Activated CD4-positive, alpha-beta memory T cell treated with anti-CD3 and anti-CD28 coated beads, Interleukin-2, amount 10 ng/mL, durations not matched to agents 7 days and 5 days (primary cell): ENCODE measurements at regions not wholly inside any gene's neighbourhood (a gene's known extent, or its start where the extent isn't known, plus 50 kb on each side); places are given as distances from the start of the nearest gene placed in this dataset.

Experiments
- CTCF ChIA-PET: fragments of 350-600 bp; sonication (Branson Sonifier 250); formaldehyde crosslinking; loops from one replicate; lab custom pipeline; 2021; ENCODE audit warnings: antibody characterized with exemption, inconsistent platforms; lab: Charles Lee
- POLR2A ChIA-PET: fragments of 350-600 bp; sonication (Branson Sonifier 250); formaldehyde crosslinking; loops from one replicate; lab custom pipeline; 2021; ENCODE audit warnings: antibody characterized with exemption; lab: Charles Lee
- DNase-seq: peaks from one replicate; pipeline ENCODE4 v3.0.0-alpha.2; 2020
- H3K27ac Mint-ChIP-seq: one replicate; pipeline ENCODE4 v1.8.0; 2021; ENCODE audit warnings: mild to moderate bottlenecking, mixed read lengths
- H3K27me3 Mint-ChIP-seq: one replicate; pipeline ENCODE4 v1.8.0; 2021; ENCODE audit warnings: mixed read lengths
- H3K36me3 Mint-ChIP-seq: one replicate; pipeline ENCODE4 v1.8.0; 2021; ENCODE audit warnings: low read depth, mixed read lengths
- H3K4me1 Mint-ChIP-seq: one replicate; pipeline ENCODE4 v1.8.0; 2021; ENCODE audit warnings: mixed read lengths
- H3K4me3 Mint-ChIP-seq: one replicate; pipeline ENCODE4 v1.8.0; 2021; ENCODE audit warnings: mild to moderate bottlenecking, mixed read lengths
- H3K9me3 Mint-ChIP-seq: one replicate; pipeline ENCODE4 v1.8.0; 2021; ENCODE audit warnings: mixed read lengths

- DNase-seq = no peak
- Mint-ChIP-seq H3K27me3 (no peaks in the 10 kb centered on the region), H3K4me1 (no peaks in the 10 kb centered on the region), H3K36me3 (no peaks in the 10 kb centered on the region), H3K27ac (no peak overlapping the region), H3K9me3 (peaks cover 2% of the 10 kb centered on the region), H3K4me3 (no peak overlapping the region)
- POLR2A ChIA-PET = no interaction called here
- CTCF ChIA-PET = no interaction called here
Observed at GRCh38 chr5:29023541-29023940, 1985.2 kb upstream of the CDH9 start.

DNA sequence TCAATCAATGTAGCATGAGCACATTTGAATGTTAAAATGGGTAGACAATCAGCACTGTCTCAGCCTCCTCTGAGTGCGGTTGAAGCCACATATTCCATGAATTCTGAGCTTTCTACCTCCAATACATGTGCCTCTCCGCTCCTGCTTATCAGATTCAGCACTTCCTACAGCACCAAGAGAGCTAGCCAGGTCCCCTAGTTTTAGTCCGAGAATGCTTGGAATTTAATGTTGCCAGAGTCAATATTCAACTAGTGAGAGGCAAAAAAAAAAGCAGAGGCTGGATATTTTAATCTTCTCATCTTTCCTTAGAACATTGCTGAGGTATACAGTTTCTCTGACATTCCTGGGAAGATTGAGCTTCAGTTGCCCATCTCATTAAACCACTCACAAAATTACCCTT lies 1979.1 kb upstream of the CDH9 start:
- CTCF ChIA-PET = no interaction called here
- Mint-ChIP-seq H3K36me3 (no peaks in the 10 kb centered on the region), H3K4me3 (no peak overlapping the region), H3K27ac (no peak overlapping the region), H3K27me3 (no peaks in the 10 kb centered on the region), H3K9me3 (peaks cover 5% of the 10 kb centered on the region), H3K4me1 (no peaks in the 10 kb centered on the region)
- DNase-seq = no peak
- POLR2A ChIA-PET = no interaction called here

- ChIA-PET POLR2A (no interaction called here), CTCF (no interaction called here)
- no peaks in the 10 kb centered on the region for H3K27me3 Mint-ChIP-seq
- H3K36me3 Mint-ChIP-seq = no peaks in the 10 kb centered on the region
- no peak for DNase-seq
- H3K27ac Mint-ChIP-seq = no peak overlapping the region
- H3K4me3 Mint-ChIP-seq = no peak overlapping the region
- no peaks in the 10 kb centered on the region for H3K4me1 Mint-ChIP-seq
- H3K9me3 Mint-ChIP-seq = peaks cover 5% of the 10 kb centered on the region
Observed at GRCh38 chr5:29016067-29016466, 1977.7 kb upstream of the CDH9 start.

- no peak for DNase-seq
Observed at GRCh38 chr5:29015523-29015922, 1977.1 kb upstream of the CDH9 start.

GRCh38 chr5:29005386-29005785 lies 1967.0 kb upstream of the CDH9 start:
- POLR2A ChIA-PET = no interaction called here

More at GRCh38 chr5:29015523-29015922, 1977.1 kb upstream of the CDH9 start:
- Mint-ChIP-seq H3K4me3 (no peak overlapping the region), H3K9me3 (peaks cover 5% of the 10 kb centered on the region), H3K4me1 (no peaks in the 10 kb centered on the region), H3K36me3 (no peaks in the 10 kb centered on the region), H3K27me3 (no peaks in the 10 kb centered on the region), H3K27ac (no peak overlapping the region)
- ChIA-PET CTCF (no interaction called here), POLR2A (no interaction called here)

GRCh38 chr5:29002481-29002880 lies 1964.1 kb upstream of the CDH9 start:
- CTCF ChIA-PET = no interaction called here
- Mint-ChIP-seq H3K27me3 (no peaks in the 10 kb centered on the region), H3K9me3 (peaks cover 20% of the 10 kb centered on the region)

More at GRCh38 chr5:29005386-29005785, 1967.0 kb upstream of the CDH9 start:
- H3K9me3 Mint-ChIP-seq = peaks cover 14% of the 10 kb centered on the region
- DNase-seq = no peak
- no peak overlapping the region for H3K4me3 Mint-ChIP-seq
- CTCF ChIA-PET = no interaction called here
- H3K27me3 Mint-ChIP-seq = no peaks in the 10 kb centered on the region
- H3K4me1 Mint-ChIP-seq = no peaks in the 10 kb centered on the region
- H3K36me3 Mint-ChIP-seq = no peaks in the 10 kb centered on the region
- H3K27ac Mint-ChIP-seq = no peak overlapping the region

GRCh38 chr5:29001666-29002065 lies 1963.3 kb upstream of the CDH9 start:
- Mint-ChIP-seq H3K4me1 (no peaks in the 10 kb centered on the region), H3K9me3 (peaks cover 22% of the 10 kb centered on the region), H3K27me3 (no peaks in the 10 kb centered on the region), H3K4me3 (no peak overlapping the region), H3K36me3 (no peaks in the 10 kb centered on the region), H3K27ac (no peak overlapping the region)
- POLR2A ChIA-PET = no interaction called here
- CTCF ChIA-PET = no interaction called here
- no peak for DNase-seq

More at GRCh38 chr5:29002481-29002880, 1964.1 kb upstream of the CDH9 start:
- no peak overlapping the region for H3K27ac Mint-ChIP-seq
- H3K36me3 Mint-ChIP-seq = no peaks in the 10 kb centered on the region
- POLR2A ChIA-PET = no interaction called here
- no peak for DNase-seq
- no peak overlapping the region for H3K4me3 Mint-ChIP-seq
- no peaks in the 10 kb centered on the region for H3K4me1 Mint-ChIP-seq

DNA sequence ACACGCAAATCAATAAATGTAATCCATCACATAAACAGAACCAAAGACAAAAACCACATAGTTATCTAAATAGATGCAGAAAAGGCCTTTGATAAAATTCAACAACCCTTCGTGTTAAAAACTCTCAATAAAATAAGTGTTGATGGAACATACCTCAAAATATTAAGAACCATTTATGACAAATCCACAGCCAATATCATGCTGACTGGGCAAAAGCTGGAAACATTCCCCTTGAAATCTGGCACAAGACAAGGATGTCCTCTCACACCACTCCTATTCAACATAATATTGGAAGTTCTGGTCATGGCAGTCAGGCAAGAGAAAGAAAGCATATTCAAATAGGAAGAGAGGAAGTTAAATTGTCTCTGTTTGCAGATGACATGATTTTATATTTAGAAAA lies 1946.3 kb upstream of the CDH9 start:
- no peaks in the 10 kb centered on the region for H3K36me3 Mint-ChIP-seq
- no peak for DNase-seq
- POLR2A ChIA-PET = no interaction called here
- CTCF ChIA-PET = no interaction called here
- H3K4me3 Mint-ChIP-seq = no peak overlapping the region
- H3K4me1 Mint-ChIP-seq = no peaks in the 10 kb centered on the region
- peaks cover 12% of the 10 kb centered on the region for H3K9me3 Mint-ChIP-seq
- H3K27ac Mint-ChIP-seq = no peak overlapping the region
- no peaks in the 10 kb centered on the region for H3K27me3 Mint-ChIP-seq

- H3K36me3 Mint-ChIP-seq = no peaks in the 10 kb centered on the region
- no peak overlapping the region for H3K4me3 Mint-ChIP-seq
- H3K27me3 Mint-ChIP-seq = no peaks in the 10 kb centered on the region
- H3K4me1 Mint-ChIP-seq = no peaks in the 10 kb centered on the region
- peaks cover 9% of the 10 kb centered on the region for H3K9me3 Mint-ChIP-seq
- H3K27ac Mint-ChIP-seq = no peak overlapping the region
- no peak for DNase-seq
- POLR2A ChIA-PET = no interaction called here
- CTCF ChIA-PET = no interaction called here
Observed at GRCh38 chr5:28975508-28975907, 1937.1 kb upstream of the CDH9 start.

DNA sequence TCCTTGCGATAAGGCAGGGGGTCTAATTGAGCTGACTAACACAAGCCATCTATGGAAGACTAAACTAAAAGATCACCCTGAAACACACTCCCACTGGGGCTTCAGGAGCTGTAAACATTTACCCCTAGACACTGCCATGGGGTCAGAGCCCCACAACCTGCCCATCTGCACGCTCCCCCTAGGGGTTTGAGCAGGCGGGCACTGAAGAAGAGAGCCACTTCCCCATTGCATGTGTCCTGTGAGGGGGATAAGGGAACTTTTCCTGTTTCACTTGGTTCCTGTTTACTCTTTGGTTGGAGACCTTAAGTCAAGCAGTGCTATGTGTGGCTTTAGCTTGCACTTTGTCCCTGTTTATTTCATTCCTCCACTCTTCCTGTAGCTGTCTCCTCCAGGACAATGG lies 1929.5 kb upstream of the CDH9 start:
- H3K27ac Mint-ChIP-seq = no peak overlapping the region
- no peaks in the 10 kb centered on the region for H3K27me3 Mint-ChIP-seq
- H3K4me3 Mint-ChIP-seq = no peak overlapping the region
- H3K36me3 Mint-ChIP-seq = no peaks in the 10 kb centered on the region
- no peak for DNase-seq
- POLR2A ChIA-PET = no interaction called here
- no peaks in the 10 kb centered on the region for H3K4me1 Mint-ChIP-seq
- CTCF ChIA-PET = no interaction called here
- H3K9me3 Mint-ChIP-seq = peaks cover 2% of the 10 kb centered on the region

DNA sequence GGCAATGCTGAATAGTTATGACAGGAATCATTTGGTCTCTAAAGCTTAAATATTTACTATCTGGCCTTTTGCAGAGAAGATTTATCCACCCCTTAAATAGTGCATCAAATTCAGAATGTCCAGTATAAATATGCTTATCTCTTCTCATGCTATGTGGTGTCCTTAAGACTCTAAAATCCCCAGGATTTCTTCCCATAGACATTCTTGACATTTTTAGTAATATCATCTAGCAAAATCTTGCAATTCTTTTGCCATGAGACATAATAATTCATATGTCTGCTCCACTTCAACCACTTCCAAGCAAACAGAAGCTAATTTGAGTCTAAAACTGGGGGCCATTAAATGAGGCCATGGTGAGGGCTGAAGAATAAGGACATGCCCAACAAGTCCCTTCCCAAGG lies 1923.4 kb upstream of the CDH9 start:
- no peaks in the 10 kb centered on the region for H3K27me3 Mint-ChIP-seq
- H3K4me1 Mint-ChIP-seq = no peaks in the 10 kb centered on the region
- no peak for DNase-seq
- no peaks in the 10 kb centered on the region for H3K36me3 Mint-ChIP-seq
- no peak overlapping the region for H3K4me3 Mint-ChIP-seq
- CTCF ChIA-PET = no interaction called here
- no peak overlapping the region for H3K27ac Mint-ChIP-seq
- POLR2A ChIA-PET = no interaction called here
- peaks cover 4% of the 10 kb centered on the region for H3K9me3 Mint-ChIP-seq

- Mint-ChIP-seq H3K4me1 (no peaks in the 10 kb centered on the region), H3K4me3 (no peak overlapping the region), H3K36me3 (no peaks in the 10 kb centered on the region), H3K27ac (no peak overlapping the region), H3K27me3 (no peaks in the 10 kb centered on the region), H3K9me3 (peaks cover 5% of the 10 kb centered on the region)
- CTCF ChIA-PET = no interaction called here
- POLR2A ChIA-PET = no interaction called here
- no peak for DNase-seq
Observed at GRCh38 chr5:28958581-28958980, 1920.2 kb upstream of the CDH9 start.

DNA sequence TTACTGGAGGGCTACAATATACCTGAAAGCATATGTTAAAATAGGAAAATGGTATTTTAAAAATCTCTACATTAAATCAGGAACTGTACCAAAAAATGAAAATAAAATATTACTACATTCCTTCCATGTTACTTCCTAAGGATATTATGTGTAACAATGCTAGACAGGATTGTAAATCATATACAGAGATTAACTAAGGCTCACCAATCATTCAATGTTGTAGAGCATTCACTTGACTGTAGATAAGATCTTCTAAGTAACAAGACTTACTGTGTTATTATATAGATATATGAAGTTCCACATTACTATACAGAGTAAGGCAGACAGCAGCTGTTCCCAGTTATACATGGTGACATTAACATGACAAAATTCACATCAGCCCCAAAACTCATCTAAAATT lies 1919.1 kb upstream of the CDH9 start:
- Mint-ChIP-seq H3K4me1 (no peaks in the 10 kb centered on the region), H3K27me3 (no peaks in the 10 kb centered on the region), H3K9me3 (peaks cover 8% of the 10 kb centered on the region), H3K27ac (no peak overlapping the region), H3K36me3 (no peaks in the 10 kb centered on the region), H3K4me3 (no peak overlapping the region)
- POLR2A ChIA-PET = no interaction called here
- DNase-seq = no peak
- CTCF ChIA-PET = no interaction called here

- DNase-seq = no peak
- peaks cover 8% of the 10 kb centered on the region for H3K9me3 Mint-ChIP-seq
- H3K4me1 Mint-ChIP-seq = no peaks in the 10 kb centered on the region
- no peaks in the 10 kb centered on the region for H3K27me3 Mint-ChIP-seq
- H3K27ac Mint-ChIP-seq = no peak overlapping the region
- no peaks in the 10 kb centered on the region for H3K36me3 Mint-ChIP-seq
- ChIA-PET POLR2A (no interaction called here), CTCF (no interaction called here)
- H3K4me3 Mint-ChIP-seq = no peak overlapping the region
Observed at GRCh38 chr5:28954074-28954473, 1915.7 kb upstream of the CDH9 start.

GRCh38 chr5:28947865-28948264 lies 1909.5 kb upstream of the CDH9 start:
- Mint-ChIP-seq H3K27me3 (no peaks in the 10 kb centered on the region), H3K27ac (no peak overlapping the region), H3K4me3 (no peak overlapping the region), H3K9me3 (peaks cover 5% of the 10 kb centered on the region), H3K4me1 (no peaks in the 10 kb centered on the region), H3K36me3 (no peaks in the 10 kb centered on the region)
- POLR2A ChIA-PET = no interaction called here
- no peak for DNase-seq
- CTCF ChIA-PET = no interaction called here
